A549 (cell line): ENCODE measurements at regions not wholly inside any gene's neighbourhood (a gene's known extent, or its start where the extent isn't known, plus 50 kb on each side); places are given as distances from the start of the nearest gene placed in this dataset.

Experiments
- EP300 ChIP-seq, 2 experiments: fragments of >200 bp; sonication (Bioruptor Twin); formaldehyde crosslinking; IDR thresholded peaks; 2 replicates in 1 of 2; 3 replicates in 1 of 2; pipeline ENCODE4 v1.6.1; 2016 to 2017
- SMC3 ChIP-seq: fragments of >200 bp; sonication (Bioruptor Twin); formaldehyde crosslinking; IDR thresholded peaks from 3 replicates; pipeline ENCODE4 v1.6.1; 2018; ENCODE audit warnings: inconsistent platforms

- TF ChIP-seq EP300 (IDR thresholded peaks at IDR 0.05): no peak
- TF ChIP-seq SMC3: no peak
Observed at GRCh38 chr15:49723981-49724380, 103.1 kb downstream of the DTWD1 start.
